Keratinocyte (primary cell): ENCODE measurements at regions not wholly inside any gene's neighbourhood (a gene's known extent, or its start where the extent isn't known, plus 50 kb on each side); places are given as distances from the start of the nearest gene placed in this dataset.

Experiments used
- CTCF ChIP-seq, 3 experiments: IDR thresholded peaks in 1 of 3; conservative IDR thresholded peaks in 1 of 3; optimal IDR thresholded peaks in 1 of 3; 2 replicates in 2 of 3; 3 replicates in 1 of 3; pipeline versions ENCODE3 to v1.5.1; 2011; ENCODE audit warnings: low read length in 3 of 3, mild to moderate bottlenecking in 3 of 3, moderate library complexity in 2 of 3, control low read depth in 1 of 3, inconsistent platforms in 1 of 3; ENCODE audit not compliant: insufficient read depth in 2 of 3; ENCODE audit errors: extremely low read depth in 1 of 3
- EZH2 ChIP-seq: IDR thresholded peaks from one replicate; pipeline ENCODE4 v1.6.1; 2012; ENCODE audit warnings: inconsistent platforms, mild to moderate bottlenecking, low read length, moderate library complexity

DNA sequence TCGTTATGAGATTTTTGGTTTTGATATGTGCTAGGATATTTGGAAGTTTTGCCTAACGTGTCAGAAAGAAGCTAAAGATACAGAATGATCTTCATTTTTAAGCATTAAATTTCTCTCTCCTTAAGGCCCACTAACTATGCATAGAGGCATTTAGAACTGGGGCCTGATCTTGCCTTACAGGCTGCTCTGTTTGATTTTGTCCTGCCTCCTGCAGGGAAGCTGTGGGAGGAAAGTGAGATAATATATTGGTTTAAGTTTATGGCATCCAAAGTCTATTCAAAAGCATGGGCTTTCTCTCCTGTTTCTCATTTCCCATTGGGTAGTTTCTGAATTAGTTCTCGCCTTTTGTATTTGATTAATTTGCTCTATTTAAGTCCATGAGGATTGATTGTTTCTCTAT lies 250.3 kb upstream of the FBXO33 start:
- TF ChIP-seq CTCF (optimal IDR thresholded peaks at IDR 0.05 in 1 of 3, IDR thresholded peaks at IDR 0.05 in 1 of 3, conservative IDR thresholded peaks at IDR 0.05 in 1 of 3; ENCODE audit: extremely low read depth in 1 of 3, insufficient read depth in 2 of 3, low read length in 3 of 3) = no peak
- TF ChIP-seq EZH2 = no peak
